H1 (cell line): ENCODE measurements at regions not wholly inside any gene's neighbourhood (a gene's known extent, or its start where the extent isn't known, plus 50 kb on each side); places are given as distances from the start of the nearest gene placed in this dataset.

Source experiments
- CTCF ChIA-PET: fragments of 300-600 bp; sonication (Branson Sonifier 250); formaldehyde crosslinking; loops from one replicate; lab custom pipeline; 2021; ENCODE audit not compliant: partially characterized antibody; lab: Charles Lee
- POLR2A ChIA-PET: fragments of 300-600 bp; sonication (Branson Sonifier 250); formaldehyde crosslinking; loops from one replicate; lab custom pipeline; 2021; ENCODE audit warnings: inconsistent platforms; ENCODE audit not compliant: partially characterized antibody; lab: Charles Lee
- DNase-seq, 2 experiments: peaks; one replicate each; pipeline versions ENCODE4 v3.0.0 to v3.0.0-alpha.2; 2010 to 2022; ENCODE audit warnings: low spot score in 2 of 2, low read depth in 1 of 2, mixed read lengths in 1 of 2
- FAIRE-seq: peaks from 2 replicates; lab custom pipeline; 2011; peaks lifted over from hg19 to GRCh38; lab: Jason Lieb, UNC
- H2AFZ ChIP-seq: 2 replicates; pipeline ENCODE4 v1.8.1; 2012; ENCODE audit warnings: low read length, inconsistent platforms
- H2AK5ac ChIP-seq: 2 replicates; pipeline ENCODE4 v1.6.1; 2013; ENCODE audit warnings: low read depth, low read length
- H2BK120ac ChIP-seq: replicated peaks from 2 replicates; pipeline ENCODE3; 2013; ENCODE audit warnings: low read depth, low read length, inconsistent platforms
- H2BK12ac ChIP-seq: 2 replicates; pipeline ENCODE4 v1.6.1; 2013; ENCODE audit warnings: low read depth, low read length
- H2BK15ac ChIP-seq: 2 replicates; pipeline ENCODE4 v1.6.1; 2013; ENCODE audit warnings: low read length
- H2BK20ac ChIP-seq: 2 replicates; pipeline ENCODE4 v1.6.1; 2013; ENCODE audit warnings: low read length
- H2BK5ac ChIP-seq: 2 replicates; pipeline ENCODE4 v1.6.1; 2013; ENCODE audit warnings: low read depth, low read length
- H3K14ac ChIP-seq: 2 replicates; pipeline ENCODE4 v1.6.1; 2013; ENCODE audit warnings: inconsistent platforms; ENCODE audit not compliant: insufficient read length
- H3K18ac ChIP-seq: 2 replicates; pipeline ENCODE4 v1.6.1; 2013; ENCODE audit warnings: low read length; ENCODE audit errors: extremely low read depth
- H3K23ac ChIP-seq: 2 replicates; pipeline ENCODE4 v1.6.1; 2013; ENCODE audit warnings: inconsistent platforms; ENCODE audit not compliant: insufficient read length
- H3K23me2 ChIP-seq: 2 replicates; pipeline ENCODE4 v1.6.1; 2013; ENCODE audit warnings: low read depth, low read length
- H3K27ac ChIP-seq: 2 replicates; pipeline ENCODE4 v1.6.1; 2011; ENCODE audit warnings: low read depth, low read length, inconsistent platforms
- H3K27me3 ChIP-seq, 4 experiments: replicated peaks in 1 of 4; 1 replicate in 1 of 4; 2 replicates in 3 of 4; pipeline versions ENCODE4 v1.6.1 to v1.8.1; 2011 to 2013; ENCODE audit warnings: low read length in 3 of 4, mild to moderate bottlenecking in 3 of 4, inconsistent platforms in 2 of 4, mixed read lengths in 2 of 4, moderate library complexity in 1 of 4; ENCODE audit not compliant: control insufficient read depth in 3 of 4, insufficient read depth in 3 of 4; ENCODE audit errors: extremely low read depth in 1 of 4
- H3K36me3 ChIP-seq, 4 experiments: 2 replicates each; pipeline versions ENCODE4 v1.6.1 to v1.8.1; 2011 to 2013; ENCODE audit warnings: mild to moderate bottlenecking in 4 of 4, low read length in 3 of 4, moderate library complexity in 2 of 4, control low read depth in 1 of 4, inconsistent platforms in 1 of 4; ENCODE audit not compliant: insufficient read depth in 4 of 4, control insufficient read depth in 2 of 4
- H3K4ac ChIP-seq: replicated peaks from 2 replicates; pipeline ENCODE3; 2013; ENCODE audit warnings: low read length, low read depth, mixed read lengths, inconsistent platforms; ENCODE audit not compliant: insufficient read length
- H3K4me1 ChIP-seq, 4 experiments: replicated peaks in 1 of 4; 1 replicate in 1 of 4; 2 replicates in 3 of 4; pipeline versions ENCODE4 v1.6.1 to v1.8.1; 2011 to 2013; ENCODE audit warnings: low read length in 3 of 4, inconsistent platforms in 2 of 4, mixed read lengths in 1 of 4; ENCODE audit not compliant: insufficient read depth in 4 of 4, control insufficient read depth in 3 of 4
- H3K4me2 ChIP-seq, 2 experiments: 2 replicates each; pipeline versions ENCODE4 v1.6.1 to v1.8.1; 2011 to 2013; ENCODE audit warnings: low read depth in 2 of 2, low read length in 2 of 2, control low read depth in 1 of 2, inconsistent platforms in 1 of 2, mild to moderate bottlenecking in 1 of 2; ENCODE audit not compliant: insufficient read depth in 1 of 2
- H3K4me3 ChIP-seq, 4 experiments: fragments of 200-600, 300-600 bp in 1 of 4; sonication (generic), shearing (Covaris generic), sonication (Bioruptor Twin) in 1 of 4; 2 replicates each; pipeline versions ENCODE4 v1.5.1 to v1.8.1; 2011 to 2016; ENCODE audit warnings: low read length in 4 of 4, low read depth in 3 of 4, control low read depth in 2 of 4, inconsistent platforms in 2 of 4, mild to moderate bottlenecking in 2 of 4, mixed read lengths in 1 of 4, moderate library complexity in 1 of 4; ENCODE audit not compliant: insufficient read depth in 2 of 4; ENCODE audit errors: extremely low read depth in 1 of 4
- H3K56ac ChIP-seq: replicated peaks from 2 replicates; pipeline ENCODE3; 2013; ENCODE audit warnings: low read depth, mild to moderate bottlenecking, mixed read lengths, low read length, inconsistent platforms; ENCODE audit not compliant: insufficient read length
- H3K79me1 ChIP-seq: 2 replicates; pipeline ENCODE4 v1.6.1; 2013; ENCODE audit warnings: low read depth, low read length, control low read depth
- H3K79me2 ChIP-seq, 2 experiments: 2 replicates each; pipeline versions ENCODE4 v1.6.1 to v1.8.1; 2012 to 2013; ENCODE audit warnings: low read length in 2 of 2, mild to moderate bottlenecking in 2 of 2, inconsistent platforms in 1 of 2; ENCODE audit not compliant: insufficient read depth in 2 of 2, control insufficient read depth in 1 of 2
- H3K9ac ChIP-seq, 4 experiments: replicated peaks in 1 of 4; 1 replicate in 1 of 4; 2 replicates in 3 of 4; pipeline versions ENCODE4 v1.6.1 to v1.8.1; 2011 to 2013; ENCODE audit warnings: low read depth in 3 of 4, low read length in 3 of 4, control low read depth in 2 of 4, mild to moderate bottlenecking in 2 of 4, moderate library complexity in 2 of 4, inconsistent platforms in 1 of 4; ENCODE audit errors: extremely low read depth in 1 of 4
- H3K9me3 ChIP-seq, 2 experiments: 2 replicates each; pipeline versions ENCODE4 v1.6.1 to v1.8.1; 2012 to 2013; ENCODE audit warnings: mild to moderate bottlenecking in 2 of 2, moderate library complexity in 2 of 2, control low read depth in 1 of 2, inconsistent platforms in 1 of 2, low read depth in 1 of 2, low read length in 1 of 2, mixed read lengths in 1 of 2; ENCODE audit not compliant: insufficient read depth in 2 of 2
- H4K20me1 ChIP-seq, 2 experiments: replicated peaks in 1 of 2; 2 replicates each; pipeline versions ENCODE3 to v1.8.1; 2011 to 2013; ENCODE audit warnings: inconsistent platforms in 2 of 2, low read length in 2 of 2, mild to moderate bottlenecking in 1 of 2; ENCODE audit not compliant: insufficient read depth in 2 of 2, control insufficient read depth in 1 of 2
- H4K5ac ChIP-seq: 2 replicates; pipeline ENCODE4 v1.6.1; 2013; ENCODE audit warnings: low read length, low read depth, mixed read lengths, inconsistent platforms; ENCODE audit not compliant: insufficient read length
- H4K8ac ChIP-seq: 2 replicates; pipeline ENCODE4 v1.8.0; 2013; ENCODE audit warnings: mild to moderate bottlenecking, moderate library complexity, low read length, inconsistent platforms; ENCODE audit not compliant: insufficient read depth; ENCODE audit errors: extremely low read depth
- H4K91ac ChIP-seq: replicated peaks from 2 replicates; pipeline ENCODE3; 2013; ENCODE audit warnings: low read length, mixed read lengths, inconsistent platforms; ENCODE audit not compliant: insufficient read length
- BACH1 ChIP-seq: IDR thresholded peaks from 2 replicates; pipeline ENCODE4 v1.6.1; 2012; ENCODE audit warnings: low read length, improper control_type of control experiment
- BCL11A ChIP-seq, 2 experiments: IDR thresholded peaks; one replicate each; pipeline ENCODE4 v1.6.1; 2011; ENCODE audit warnings: low read depth in 2 of 2, low read length in 2 of 2, mild to moderate bottlenecking in 2 of 2
- CBX5 ChIP-seq: fragments of 300-800, 300-1000 bp; sonication (generic); IDR thresholded peaks from 2 replicates; pipeline ENCODE4 v1.7.1; 2016; ENCODE audit warnings: antibody characterized with exemption, low read length, low read depth
- PHF8 ChIP-seq: fragments of 200-600 bp; sonication (generic); conservative IDR thresholded peaks from 2 replicates; pipeline ENCODE4 v1.7.1; 2012; ENCODE audit warnings: low read depth, mild to moderate bottlenecking, inconsistent platforms, low read length, moderate library complexity
- POLR2A ChIP-seq, 2 experiments: IDR thresholded peaks; 1 replicate in 1 of 2; 2 replicates in 1 of 2; pipeline ENCODE4 v1.6.1; 2011; ENCODE audit warnings: low read depth in 2 of 2, low read length in 2 of 2, mild to moderate bottlenecking in 2 of 2; ENCODE audit errors: control extremely low read depth in 1 of 2
- POLR2AphosphoS5 ChIP-seq: IDR thresholded peaks from 2 replicates; pipeline ENCODE4 v1.6.1; 2011; ENCODE audit warnings: low read depth, low read length
- RAD21 ChIP-seq, 2 experiments: IDR thresholded peaks in 1 of 2; conservative IDR thresholded peaks in 1 of 2; 2 replicates each; pipeline ENCODE4 v1.6.1; 2011; ENCODE audit warnings: low read depth in 2 of 2, low read length in 2 of 2, improper control_type of control experiment in 1 of 2, inconsistent platforms in 1 of 2, mild to moderate bottlenecking in 1 of 2, moderate library complexity in 1 of 2
- RNF2 ChIP-seq: fragments of 200-900, 300-1000 bp; sonication (generic); IDR thresholded peaks from 2 replicates; pipeline ENCODE4 v1.7.1; 2016; ENCODE audit warnings: borderline replicate concordance, low read depth, mild to moderate bottlenecking, antibody characterized with exemption, low read length; ENCODE audit not compliant: poor library complexity, severe bottlenecking; ENCODE audit errors: missing control alignments
- TAF7 ChIP-seq: optimal IDR thresholded peaks from 2 replicates; pipeline ENCODE3; 2011; ENCODE audit warnings: low read depth, mild to moderate bottlenecking, inconsistent platforms, low read length, moderate library complexity, borderline replicate concordance
- YY1 ChIP-seq: IDR thresholded peaks from 2 replicates; pipeline ENCODE4 v1.6.1; 2011; ENCODE audit warnings: low read depth, mild to moderate bottlenecking, low read length
- WGBS, 2 experiments: shearing (Covaris generic) in 1 of 2; methylation state at CpG; one replicate each; pipeline versions ENCODE4 v1.1.6 to v1.1.7; 2013 to 2015; ENCODE audit warnings: low lambda C conversion rate in 2 of 2, mixed read lengths in 2 of 2, inconsistent platforms in 1 of 2, low coverage in 1 of 2, missing lambda C conversion rate in 1 of 2; ENCODE audit not compliant: insufficient replicate concordance in 2 of 2, insufficient coverage in 1 of 2, insufficient read length in 1 of 2; ENCODE audit errors: extremely low coverage in 1 of 2, missing lambda C conversion rate in 1 of 2; 5-methylcytosine and 5-hydroxymethylcytosine counted together

- no peak overlapping the region for H4K91ac ChIP-seq
- FAIRE-seq = no peak
- CTCF ChIA-PET = interaction anchor here (1.6 kb wide), 2 partner anchors 21 to 193 kb away, joined by 5 read pairs; no protein-coding TSS in a partner anchor
These were observed 155.3 kb upstream of the PKDCC start for GRCh38 chr2:41892476-41892875.

More at GRCh38 chr2:41892476-41892875, 155.3 kb upstream of the PKDCC start:
- WGBS, 2 experiments = 91% methylated on average over 4 of the region's 4 CpGs; no CpG with 5 or more reads in 1 of the 2 experiments
- Histone ChIP-seq H3K9ac (no peak overlapping the region), H3K18ac (no peak overlapping the region), H4K20me1 (no peaks in the 10 kb centered on the region), H3K23ac (no peak overlapping the region), H2BK120ac (no peak overlapping the region), H2AK5ac (no peak overlapping the region), H2AFZ (no peak overlapping the region), H3K23me2 (no peaks in the 10 kb centered on the region), H2BK12ac (no peak overlapping the region), H3K4me2 (no peak overlapping the region), H3K4me3 (no peak overlapping the region), H3K27ac (no peak overlapping the region), H3K36me3 (no peaks in the 10 kb centered on the region), H2BK5ac (no peak overlapping the region), H3K4ac (no peak overlapping the region), H3K79me1 (no peaks in the 10 kb centered on the region), H4K8ac (no peak overlapping the region), H2BK15ac (no peak overlapping the region), H3K56ac (no peak overlapping the region), H3K14ac (no peak overlapping the region), H3K79me2 (no peaks in the 10 kb centered on the region), H4K5ac (no peak overlapping the region), H3K9me3 (no peaks in the 10 kb centered on the region), H3K27me3 (no peaks in the 10 kb centered on the region), H3K4me1 (no peaks in the 10 kb centered on the region), H2BK20ac (no peak overlapping the region)
- no peak for DNase-seq
- POLR2A ChIA-PET = no interaction called here
- TF ChIP-seq TAF7 (no peak), YY1 (no peak), RNF2 (no peak), RAD21 (IDR thresholded peaks at IDR 0.05 in 1 of 2, conservative IDR thresholded peaks at IDR 0.05 in 1 of 2; ENCODE audit: low read depth in 2 of 2, low read length in 2 of 2) (no peak), BACH1 (no peak), POLR2A (IDR thresholded peaks at IDR 0.05; ENCODE audit: control extremely low read depth in 1 of 2, low read depth in 2 of 2, low read length in 2 of 2) (no peak), BCL11A (IDR thresholded peaks at IDR 0.05; ENCODE audit: low read depth in 2 of 2, low read length in 2 of 2) (no peak), PHF8 (no peak), CBX5 (no peak), POLR2AphosphoS5 (no peak)
